Fibroblast of villous mesenchyme (primary cell): ENCODE measurements at regions not wholly inside any gene's neighbourhood (a gene's known extent, or its start where the extent isn't known, plus 50 kb on each side); places are given as distances from the start of the nearest gene placed in this dataset.
"Not testable (repeated sequence)": the region's sequence is repeated elsewhere in the genome, so short reads cannot be mapped to it uniquely, and the experiment has no call there.

ENCODE experiments used
- DNase-seq: peaks from one replicate; pipeline ENCODE4 v3.0.0-alpha.2; 2010; ENCODE audit warnings: low read depth
- H3K4me3 ChIP-seq: 2 replicates; pipeline ENCODE4 v1.5.1; 2011; ENCODE audit warnings: low read depth, mild to moderate bottlenecking, low read length
- CTCF ChIP-seq: IDR thresholded peaks from 2 replicates; pipeline ENCODE4 v1.5.1; 2012; ENCODE audit warnings: low read depth, mild to moderate bottlenecking, low read length; ENCODE audit not compliant: insufficient read depth

- DNase-seq: no peak
- TF ChIP-seq CTCF: no peak
- no peak overlapping the region for H3K4me3 ChIP-seq
These were observed 869.8 kb downstream of the TRAM1L1 start for GRCh38 chr4:116215622-116216021.

DNA sequence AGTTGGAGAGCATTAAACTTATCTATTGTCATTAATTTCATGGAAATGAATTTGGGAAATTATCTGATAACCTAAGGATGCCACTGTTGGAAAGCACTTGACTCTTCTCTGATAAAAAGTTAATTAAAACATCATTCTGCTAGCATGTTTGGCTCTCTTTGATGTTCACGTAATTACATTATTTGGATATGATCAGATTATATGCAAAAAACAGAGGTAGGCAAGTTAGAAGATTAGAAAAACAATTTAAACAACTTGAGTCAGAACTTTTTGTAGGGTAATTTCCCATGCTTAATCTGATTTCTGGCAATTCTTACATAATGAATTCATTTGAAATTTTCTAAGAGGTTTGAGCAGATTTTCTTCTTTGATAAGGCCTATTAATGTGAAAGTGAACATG is 882.9 kb downstream of the TRAM1L1 start:
- no peak overlapping the region for H3K4me3 ChIP-seq
- DNase-seq: no peak

GRCh38 chr4:116197317-116197809 is 888.0 kb downstream of the TRAM1L1 start:
- DNase-seq: no peak
- TF ChIP-seq CTCF: no peak
- H3K4me3 ChIP-seq: no peak overlapping the region

More for the DNA sequence above, 882.9 kb downstream of the TRAM1L1 start:
- no peak for TF ChIP-seq CTCF

DNA sequence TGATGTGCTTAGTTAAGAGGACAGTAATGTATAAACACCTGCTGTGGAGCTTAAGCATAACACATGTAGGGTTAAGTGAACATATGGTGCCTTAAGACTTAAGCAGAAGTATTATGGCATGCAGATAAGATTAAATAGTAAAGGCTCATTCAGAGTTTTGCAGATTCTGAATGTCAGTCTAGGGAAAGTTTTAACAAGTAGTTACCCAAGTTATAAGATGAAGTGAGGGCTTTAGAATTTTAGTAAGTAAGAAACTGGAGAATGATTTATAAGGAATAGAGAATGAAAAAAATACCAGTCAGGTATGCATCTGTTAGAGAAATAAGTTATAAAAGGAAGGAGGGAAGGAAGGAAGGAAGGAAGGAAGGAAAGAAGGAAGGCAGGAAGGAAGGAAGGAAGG is 902.1 kb downstream of the TRAM1L1 start:
- H3K4me3 ChIP-seq: no peak overlapping the region
- no peak for TF ChIP-seq CTCF
- DNase-seq: no peak

DNA sequence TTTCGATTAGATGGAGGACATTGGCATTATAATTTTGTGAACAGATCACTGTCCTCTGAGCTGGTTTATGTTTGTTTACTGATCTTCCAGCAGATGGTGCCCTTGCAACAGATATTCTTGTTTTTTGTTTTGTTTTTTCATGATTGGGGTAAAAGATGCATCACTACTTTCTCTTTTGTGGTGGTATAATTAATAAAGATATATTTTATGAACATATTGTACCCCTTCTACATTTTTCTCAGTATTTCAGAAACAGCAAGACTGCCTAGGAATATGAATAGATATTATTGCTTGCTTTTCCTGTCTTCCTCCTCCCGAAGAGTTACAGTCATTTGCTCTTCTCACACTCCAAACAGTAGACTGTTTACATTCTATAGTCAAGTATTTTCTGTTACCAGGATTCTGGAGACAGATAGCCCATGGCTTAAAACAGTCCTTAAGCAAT is 905.2 kb downstream of the TRAM1L1 start:
- peak; percentile 8 for DNase-seq
- TF ChIP-seq CTCF: no peak
- H3K4me3 ChIP-seq: no peak overlapping the region

DNA sequence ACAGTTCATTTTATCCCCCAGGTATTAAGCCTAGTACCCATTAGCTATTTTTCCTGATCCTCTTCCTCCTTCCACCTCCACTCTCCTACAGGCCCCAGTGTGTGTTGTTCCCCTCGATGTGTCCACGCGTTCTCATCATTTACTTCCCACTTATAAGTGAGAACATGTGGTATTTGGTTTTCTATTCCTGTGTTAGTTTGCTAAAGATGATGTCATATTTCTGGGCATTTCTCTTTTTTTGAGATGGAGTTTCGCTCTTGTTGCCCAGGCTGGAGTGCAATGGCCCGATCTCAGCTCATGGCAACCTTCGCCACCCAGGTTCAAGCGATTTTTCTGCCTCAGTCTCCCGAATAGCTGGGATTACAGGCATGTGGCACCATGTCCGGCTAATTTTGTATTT is 934.0 kb downstream of the TRAM1L1 start:
- H3K4me3 ChIP-seq, DNase-seq: not testable (repeated sequence)

DNA sequence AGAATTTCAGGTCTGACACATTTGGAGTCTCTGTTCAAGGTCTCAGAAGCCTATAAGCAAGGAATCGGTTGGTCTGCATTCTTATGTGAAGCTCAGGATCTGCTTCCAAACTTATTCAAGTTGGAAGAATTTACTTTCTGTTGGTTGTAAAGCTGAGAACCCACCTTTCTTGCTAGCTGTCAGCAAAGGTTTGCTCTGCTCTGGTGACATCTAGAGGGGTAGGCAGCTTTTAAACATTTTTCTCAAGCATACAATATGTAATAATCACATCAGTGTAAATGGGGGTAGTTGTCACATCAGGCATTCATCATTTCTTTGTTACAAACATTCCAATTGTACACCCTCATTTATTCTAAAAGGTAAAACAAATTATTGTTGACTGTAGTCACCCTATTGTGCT is 935.2 kb downstream of the TRAM1L1 start:
- TF ChIP-seq CTCF: no peak
- no peak for DNase-seq
- H3K4me3 ChIP-seq: no peak overlapping the region
